Hepatocyte (in vitro differentiated cells): ENCODE measurements at regions not wholly inside any gene's neighbourhood (a gene's known extent, or its start where the extent isn't known, plus 50 kb on each side); places are given as distances from the start of the nearest gene placed in this dataset.
A peak's percentile ranks its signal among the peaks of the same experiment; 100 is the strongest.

Source experiments
- DNase-seq: peaks from one replicate; pipeline ENCODE4 v3.0.0-alpha.2; 2016; ENCODE audit warnings: low spot score
- H2AFZ ChIP-seq: fragments of 200-600 bp; sonication (generic); 2 replicates; pipeline ENCODE4 v1.6.0; 2016; ENCODE audit warnings: antibody characterized with exemption, mild to moderate bottlenecking
- H3K27ac ChIP-seq: fragments of 200-600 bp; sonication (generic); 2 replicates; pipeline ENCODE4 v1.5.1; 2016; ENCODE audit warnings: mild to moderate bottlenecking
- H3K27me3 ChIP-seq: fragments of 200-600 bp; sonication (generic); 2 replicates; pipeline ENCODE4 v1.6.1; 2016
- H3K36me3 ChIP-seq: fragments of 200-600 bp; sonication (generic); replicated peaks from 2 replicates; pipeline ENCODE4 v1.5.1; 2016; ENCODE audit warnings: low read depth; ENCODE audit not compliant: insufficient read depth
- H3K4me1 ChIP-seq: fragments of 200-600 bp; sonication (generic); 2 replicates; pipeline ENCODE4 v1.5.1; 2016; ENCODE audit warnings: mild to moderate bottlenecking, moderate library complexity; ENCODE audit not compliant: insufficient read depth
- H3K4me2 ChIP-seq: fragments of 200-600 bp; sonication (generic); 2 replicates; pipeline ENCODE4 v1.6.0; 2016
- H3K4me3 ChIP-seq: fragments of 200-600 bp; sonication (generic); 2 replicates; pipeline ENCODE4 v1.5.1; 2016; ENCODE audit warnings: mild to moderate bottlenecking
- H3K79me2 ChIP-seq: fragments of 200-600 bp; sonication (generic); 2 replicates; pipeline ENCODE4 v1.6.0; 2017; ENCODE audit warnings: mild to moderate bottlenecking
- H3K9me2 ChIP-seq: fragments of 200-600 bp; sonication (generic); replicated peaks from 2 replicates; pipeline ENCODE4 v1.6.0; 2017; ENCODE audit warnings: mild to moderate bottlenecking; ENCODE audit not compliant: insufficient read depth
- H3K9me3 ChIP-seq: fragments of 200-600 bp; sonication (generic); 2 replicates; pipeline ENCODE4 v1.5.1; 2016; ENCODE audit warnings: low read depth, mild to moderate bottlenecking
- H4K20me1 ChIP-seq: fragments of 200-600 bp; sonication (generic); 2 replicates; pipeline ENCODE4 v1.6.0; 2016; ENCODE audit warnings: mild to moderate bottlenecking; ENCODE audit not compliant: insufficient read depth, poor library complexity, severe bottlenecking
- CTCF ChIP-seq: fragments of 200-600 bp; sonication (generic); IDR thresholded peaks from 2 replicates; pipeline ENCODE4 v1.5.1; 2016; ENCODE audit warnings: antibody characterized with exemption, mild to moderate bottlenecking; ENCODE audit not compliant: poor library complexity
- EZH2 ChIP-seq: fragments of 200-600 bp; sonication (generic); IDR thresholded peaks from 2 replicates; pipeline ENCODE4 v1.6.1; 2016; ENCODE audit warnings: antibody characterized with exemption, mild to moderate bottlenecking, borderline replicate concordance
- EZH2phosphoT487 ChIP-seq: fragments of 200-600 bp; sonication (generic); IDR thresholded peaks from one replicate; pipeline ENCODE4 v1.6.1; 2018; ENCODE audit warnings: antibody characterized with exemption, mild to moderate bottlenecking, low read depth, moderate library complexity; ENCODE audit not compliant: unreplicated experiment, severe bottlenecking
- WGBS: methylation state at CpG from one replicate; pipeline ENCODE4 v1.1.6; 2016; ENCODE audit warnings: low lambda C conversion rate; ENCODE audit errors: missing lambda C conversion rate; 5-methylcytosine and 5-hydroxymethylcytosine counted together

DNA sequence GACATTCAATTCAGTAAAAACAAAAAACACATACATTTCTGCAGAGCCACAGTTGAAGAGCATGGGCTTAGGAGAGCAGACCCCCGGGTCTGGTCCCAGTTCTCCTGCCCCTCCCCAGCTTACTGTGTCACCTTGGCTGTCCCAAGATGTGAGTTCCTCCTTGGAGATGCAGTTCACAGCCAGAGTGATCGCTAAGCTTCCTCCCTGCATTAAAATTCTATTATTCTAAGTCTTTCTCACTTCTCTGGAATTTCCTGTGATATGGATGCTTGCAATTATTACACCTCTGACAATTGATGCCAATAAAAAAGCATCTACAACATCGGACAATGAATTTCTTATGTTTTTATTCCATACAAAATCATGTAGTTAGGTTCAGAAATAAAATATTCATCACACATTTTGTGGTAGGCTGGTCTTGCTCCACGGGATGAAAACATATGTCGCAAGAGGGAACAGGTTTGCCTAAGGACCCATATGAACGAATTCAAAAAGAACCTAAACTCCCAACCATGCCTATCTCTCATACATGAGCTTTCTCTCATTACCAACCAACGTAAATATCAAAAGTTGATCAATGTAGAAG, 328.5 kb upstream of the RUNX1 start:
- H3K27me3 ChIP-seq = no peaks in the 10 kb centered on the region
- H4K20me1 ChIP-seq = no peaks in the 10 kb centered on the region
- H3K4me3 ChIP-seq = no peak overlapping the region
- H3K4me2 ChIP-seq = no peak overlapping the region
- no peaks in the 10 kb centered on the region for H3K79me2 ChIP-seq
- no peak overlapping the region for H2AFZ ChIP-seq
- no peaks in the 10 kb centered on the region for H3K9me3 ChIP-seq
- H3K9me2 ChIP-seq = no peaks in the 10 kb centered on the region
- no peak for TF ChIP-seq EZH2phosphoT487
- no peak for TF ChIP-seq CTCF
- no peak for TF ChIP-seq EZH2
- DNase-seq = no peak
- no peaks in the 10 kb centered on the region for H3K4me1 ChIP-seq
- 90% methylated on average over 7 of the region's 7 CpGs for WGBS
- H3K27ac ChIP-seq = no peak overlapping the region
- H3K36me3 ChIP-seq = no peaks in the 10 kb centered on the region

DNA sequence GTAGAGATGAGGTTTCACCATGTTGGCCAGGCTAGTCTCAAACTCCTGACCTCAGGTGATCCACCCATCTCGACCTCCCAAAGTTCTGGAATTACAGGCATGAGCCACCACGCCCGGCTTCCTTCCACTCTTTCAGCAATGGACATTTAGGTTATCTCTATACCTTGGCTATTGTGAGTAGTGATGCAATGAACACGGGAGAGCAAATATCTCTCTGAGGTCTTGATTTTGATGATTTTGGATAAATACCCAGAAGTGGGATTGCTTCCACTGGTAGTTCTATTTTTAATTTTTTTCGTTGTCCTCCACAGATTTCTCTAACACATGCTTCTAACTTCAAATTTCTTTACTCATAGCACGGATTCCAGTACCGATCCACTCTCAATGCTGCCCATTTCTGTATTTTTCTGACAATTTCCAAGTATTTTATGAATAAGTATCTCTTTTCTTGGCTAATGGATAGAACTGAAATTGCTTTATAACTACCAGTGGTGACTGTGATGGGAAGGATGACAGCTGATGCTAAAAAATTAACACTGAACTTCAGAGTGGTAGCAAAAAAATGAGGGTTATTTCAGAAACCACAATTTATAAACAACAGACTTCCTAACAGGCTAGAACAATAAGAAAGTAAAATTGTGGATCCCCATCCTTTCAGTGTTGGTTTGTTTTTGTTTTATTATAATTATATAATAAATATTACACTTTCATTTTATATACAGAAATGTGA, 327.5 kb upstream of the RUNX1 start:
- DNase-seq = no peak
- Histone ChIP-seq H3K4me1 (no peaks in the 10 kb centered on the region), H3K27ac (no peak overlapping the region), H2AFZ (no peak overlapping the region), H3K79me2 (no peaks in the 10 kb centered on the region), H3K36me3 (no peaks in the 10 kb centered on the region), H4K20me1 (no peaks in the 10 kb centered on the region), H3K4me3 (no peak overlapping the region), H3K9me2 (no peaks in the 10 kb centered on the region), H3K4me2 (no peak overlapping the region), H3K9me3 (no peaks in the 10 kb centered on the region), H3K27me3 (no peaks in the 10 kb centered on the region)
- 93% methylated on average over 7 of the region's 7 CpGs for WGBS
- TF ChIP-seq EZH2 (no peak), EZH2phosphoT487 (no peak), CTCF (no peak)

DNA sequence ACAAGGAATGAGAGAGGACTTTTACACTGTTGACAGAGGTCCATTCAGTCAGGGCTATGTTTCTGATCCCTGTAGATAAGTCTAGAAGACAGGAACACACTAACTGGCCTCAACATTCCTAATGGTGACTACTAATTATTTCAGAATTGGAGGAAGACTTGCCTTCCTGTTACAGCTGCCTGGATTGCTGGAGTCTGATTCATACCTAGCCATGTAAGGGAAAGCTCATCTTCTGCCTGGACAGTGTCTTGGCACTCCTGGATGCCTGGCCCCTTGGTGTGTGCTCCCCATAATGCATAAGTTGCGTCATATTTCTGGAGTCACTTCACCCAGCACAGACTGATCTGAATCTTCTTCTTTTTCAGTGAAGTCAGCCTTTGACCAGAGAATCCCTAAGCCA, 326.0 kb upstream of the RUNX1 start:
- WGBS = 84% methylated on average over 1 of the region's 1 CpG
- H2AFZ ChIP-seq = no peak overlapping the region
- H3K4me1 ChIP-seq = no peaks in the 10 kb centered on the region
- no peaks in the 10 kb centered on the region for H3K9me3 ChIP-seq
- no peaks in the 10 kb centered on the region for H4K20me1 ChIP-seq
- no peak overlapping the region for H3K4me3 ChIP-seq
- no peaks in the 10 kb centered on the region for H3K36me3 ChIP-seq
- no peaks in the 10 kb centered on the region for H3K9me2 ChIP-seq
- DNase-seq = peak; percentile 17
- no peak for TF ChIP-seq EZH2phosphoT487
- no peak for TF ChIP-seq CTCF
- TF ChIP-seq EZH2 = no peak
- H3K27ac ChIP-seq = no peak overlapping the region
- no peaks in the 10 kb centered on the region for H3K79me2 ChIP-seq
- no peaks in the 10 kb centered on the region for H3K27me3 ChIP-seq
- H3K4me2 ChIP-seq = no peak overlapping the region
